ENCODE measurements at regions not wholly inside any gene's neighbourhood (a gene's known extent, or its start where the extent isn't known, plus 50 kb on each side); places are given as distances from the start of the nearest gene placed in this dataset.

GRCh38 chr19:13623716-13624710 lies 117.7 kb upstream of the CACNA1A start:
- Mint-ChIP-seq H3K4me1 (ENCODE audit: low read depth) (peaks cover 58% of the 10 kb centered on the region), H3K4me3 (peak overlapping the region; percentile 38; the same call in 1 of the 2 replicates), H3K27me3 (ENCODE audit: insufficient read depth) (no peaks in the 10 kb centered on the region; the same call in 1 of the 2 replicates), H3K36me3 (ENCODE audit: low read depth) (no peaks in the 10 kb centered on the region), H3K27ac (peak overlapping the region; percentile 62; the same call in 1 of the 2 replicates), H3K9me3 (no peaks in the 10 kb centered on the region)
- TF ChIP-seq CTCF (IDR thresholded peaks at IDR 0.05): no peak
- DNase-seq: no peak

GRCh38 chr19:13622766-13623715 lies 116.8 kb upstream of the CACNA1A start:
- Mint-ChIP-seq H3K27me3 (ENCODE audit: insufficient read depth) (no peaks in the 10 kb centered on the region; the same call in 1 of the 2 replicates), H3K4me3 (peak overlapping the region; percentile 66)
- no peak for TF ChIP-seq CTCF (IDR thresholded peaks at IDR 0.05)

GRCh38 chr19:13621413-13621812 lies 115.1 kb upstream of the CACNA1A start:
- Mint-ChIP-seq H3K4me3 (peak overlapping the region; percentile 66; the same call in 1 of the 2 replicates), H3K36me3 (ENCODE audit: low read depth) (no peaks in the 10 kb centered on the region), H3K9me3 (no peaks in the 10 kb centered on the region), H3K27ac (peak overlapping the region; percentile 94), H3K4me1 (ENCODE audit: low read depth) (peaks cover 71% of the 10 kb centered on the region), H3K27me3 (ENCODE audit: insufficient read depth) (peaks cover 3% of the 10 kb centered on the region)
- peak; percentile 73 for TF ChIP-seq CTCF (IDR thresholded peaks at IDR 0.05)
- peak; percentile 97 for DNase-seq

More at GRCh38 chr19:13622766-13623715, 116.8 kb upstream of the CACNA1A start:
- no peak for DNase-seq
- H3K4me1 Mint-ChIP-seq (ENCODE audit: low read depth): peaks cover 61% of the 10 kb centered on the region
- H3K36me3 Mint-ChIP-seq (ENCODE audit: low read depth): no peaks in the 10 kb centered on the region
- no peaks in the 10 kb centered on the region for H3K9me3 Mint-ChIP-seq
- H3K27ac Mint-ChIP-seq: peak overlapping the region; percentile 94

GRCh38 chr19:13619203-13619632 lies 112.9 kb upstream of the CACNA1A start:
- Mint-ChIP-seq H3K4me1 (ENCODE audit: low read depth) (peaks cover 65% of the 10 kb centered on the region), H3K27me3 (ENCODE audit: insufficient read depth) (peaks cover 3% of the 10 kb centered on the region), H3K36me3 (ENCODE audit: low read depth) (no peaks in the 10 kb centered on the region), H3K27ac (peak overlapping the region; percentile 20), H3K9me3 (no peaks in the 10 kb centered on the region), H3K4me3 (no peak overlapping the region)
- no peak for TF ChIP-seq CTCF (IDR thresholded peaks at IDR 0.05)
- peak; percentile 12 for DNase-seq

GRCh38 chr19:13615890-13616289 lies 109.6 kb upstream of the CACNA1A start:
- Mint-ChIP-seq H3K27ac (no peak overlapping the region), H3K9me3 (no peaks in the 10 kb centered on the region), H3K36me3 (ENCODE audit: low read depth) (no peaks in the 10 kb centered on the region), H3K27me3 (ENCODE audit: insufficient read depth) (peaks cover 7% of the 10 kb centered on the region), H3K4me3 (no peak overlapping the region), H3K4me1 (ENCODE audit: low read depth) (peaks cover 33% of the 10 kb centered on the region)
- DNase-seq: no peak
- no peak for TF ChIP-seq CTCF (IDR thresholded peaks at IDR 0.05)

Data from HFFc6 (cell line).